ENCODE measurements at regions not wholly inside any gene's neighbourhood (a gene's known extent, or its start where the extent isn't known, plus 50 kb on each side); places are given as distances from the start of the nearest gene placed in this dataset.

DNA sequence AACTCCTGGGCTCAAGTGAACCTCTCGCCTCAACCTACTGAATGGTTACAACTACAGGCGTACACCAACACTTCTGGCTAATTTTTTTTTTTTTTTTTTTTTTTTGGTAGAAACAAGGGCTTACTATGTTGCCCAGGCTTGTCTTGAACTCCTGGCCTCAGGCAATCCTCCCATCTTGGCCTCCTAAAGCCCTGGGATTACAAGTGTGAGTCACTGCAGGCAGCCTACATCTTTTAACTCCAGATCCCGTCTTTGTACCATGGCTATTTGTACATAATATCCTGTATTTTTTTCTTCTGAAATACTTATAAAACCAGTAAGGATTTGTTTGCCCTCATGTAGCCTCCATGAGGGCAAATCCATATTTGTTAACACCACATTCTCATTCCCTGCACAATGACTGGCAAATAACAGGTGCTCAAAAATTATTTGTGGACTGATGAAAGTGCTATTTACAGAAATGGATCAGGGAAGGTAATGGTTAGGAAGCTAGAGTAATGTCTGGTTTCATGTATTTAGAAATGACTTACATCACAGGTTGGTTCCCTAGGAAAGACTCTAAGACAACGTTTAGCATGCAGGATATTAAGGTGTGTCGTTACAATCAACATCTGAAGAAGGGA, 51.9 kb upstream of the POU5F2 start:
- TF ChIP-seq MAX (IDR thresholded peaks at IDR 0.05) (no peak), CEBPB (IDR thresholded peaks at IDR 0.05) (no peak), RAD21 (IDR thresholded peaks at IDR 0.05; ENCODE audit: low read depth) (no peak), CREB1 (IDR thresholded peaks at IDR 0.05; ENCODE audit: low read depth) (no peak), TEAD4 (IDR thresholded peaks at IDR 0.05) (no peak), TAF1 (IDR thresholded peaks at IDR 0.05; ENCODE audit: low read depth) (no peak), EGR1 (IDR thresholded peaks at IDR 0.05) (no peak), TCF12 (IDR thresholded peaks at IDR 0.05; ENCODE audit: low read depth) (no peak), YY1 (IDR thresholded peaks at IDR 0.05; ENCODE audit: low read depth) (no peak), EP300 (IDR thresholded peaks at IDR 0.05; ENCODE audit: borderline replicate concordance) (no peak)
- TF ChIP-seq, protein P1, sequence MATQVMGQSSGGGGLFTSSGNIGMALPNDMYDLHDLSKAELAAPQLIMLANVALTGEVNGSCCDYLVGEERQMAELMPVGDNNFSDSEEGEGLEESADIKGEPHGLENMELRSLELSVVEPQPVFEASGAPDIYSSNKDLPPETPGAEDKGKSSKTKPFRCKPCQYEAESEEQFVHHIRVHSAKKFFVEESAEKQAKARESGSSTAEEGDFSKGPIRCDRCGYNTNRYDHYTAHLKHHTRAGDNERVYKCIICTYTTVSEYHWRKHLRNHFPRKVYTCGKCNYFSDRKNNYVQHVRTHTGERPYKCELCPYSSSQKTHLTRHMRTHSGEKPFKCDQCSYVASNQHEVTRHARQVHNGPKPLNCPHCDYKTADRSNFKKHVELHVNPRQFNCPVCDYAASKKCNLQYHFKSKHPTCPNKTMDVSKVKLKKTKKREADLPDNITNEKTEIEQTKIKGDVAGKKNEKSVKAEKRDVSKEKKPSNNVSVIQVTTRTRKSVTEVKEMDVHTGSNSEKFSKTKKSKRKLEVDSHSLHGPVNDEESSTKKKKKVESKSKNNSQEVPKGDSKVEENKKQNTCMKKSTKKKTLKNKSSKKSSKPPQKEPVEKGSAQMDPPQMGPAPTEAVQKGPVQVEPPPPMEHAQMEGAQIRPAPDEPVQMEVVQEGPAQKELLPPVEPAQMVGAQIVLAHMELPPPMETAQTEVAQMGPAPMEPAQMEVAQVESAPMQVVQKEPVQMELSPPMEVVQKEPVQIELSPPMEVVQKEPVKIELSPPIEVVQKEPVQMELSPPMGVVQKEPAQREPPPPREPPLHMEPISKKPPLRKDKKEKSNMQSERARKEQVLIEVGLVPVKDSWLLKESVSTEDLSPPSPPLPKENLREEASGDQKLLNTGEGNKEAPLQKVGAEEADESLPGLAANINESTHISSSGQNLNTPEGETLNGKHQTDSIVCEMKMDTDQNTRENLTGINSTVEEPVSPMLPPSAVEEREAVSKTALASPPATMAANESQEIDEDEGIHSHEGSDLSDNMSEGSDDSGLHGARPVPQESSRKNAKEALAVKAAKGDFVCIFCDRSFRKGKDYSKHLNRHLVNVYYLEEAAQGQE (IDR thresholded peaks at IDR 0.05; ENCODE audit: low read depth): no peak
